HFFc6 (cell line): ENCODE measurements at regions not wholly inside any gene's neighbourhood (a gene's known extent, or its start where the extent isn't known, plus 50 kb on each side); places are given as distances from the start of the nearest gene placed in this dataset.

ENCODE experiments used
- DNase-seq: peaks from one replicate; pipeline ENCODE4 v3.0.0-alpha.2; 2018
- H3K27ac Mint-ChIP-seq: 2 replicates; pipeline ENCODE4 v1.8.0; 2020; ENCODE audit warnings: mild to moderate bottlenecking, mixed read lengths
- H3K27me3 Mint-ChIP-seq: 2 replicates; pipeline ENCODE4 v1.8.0; 2021; ENCODE audit warnings: mild to moderate bottlenecking, moderate library complexity, mixed read lengths; ENCODE audit not compliant: insufficient read depth
- H3K36me3 Mint-ChIP-seq: 2 replicates; pipeline ENCODE4 v1.8.0; 2021; ENCODE audit warnings: low read depth, mixed read lengths
- H3K4me1 Mint-ChIP-seq: 2 replicates; pipeline ENCODE4 v1.8.0; 2020; ENCODE audit warnings: low read depth, mixed read lengths
- H3K4me3 Mint-ChIP-seq: 2 replicates; pipeline ENCODE4 v1.8.0; 2020; ENCODE audit warnings: mild to moderate bottlenecking, moderate library complexity, mixed read lengths
- H3K9me3 Mint-ChIP-seq: 2 replicates; pipeline ENCODE4 v1.8.0; 2020; ENCODE audit warnings: mild to moderate bottlenecking, mixed read lengths
- CTCF ChIP-seq: fragments of 200-600 bp; sonication (generic); IDR thresholded peaks from 2 replicates; pipeline ENCODE4 v1.5.0; 2021; ENCODE audit warnings: antibody characterized with exemption, mild to moderate bottlenecking

DNA sequence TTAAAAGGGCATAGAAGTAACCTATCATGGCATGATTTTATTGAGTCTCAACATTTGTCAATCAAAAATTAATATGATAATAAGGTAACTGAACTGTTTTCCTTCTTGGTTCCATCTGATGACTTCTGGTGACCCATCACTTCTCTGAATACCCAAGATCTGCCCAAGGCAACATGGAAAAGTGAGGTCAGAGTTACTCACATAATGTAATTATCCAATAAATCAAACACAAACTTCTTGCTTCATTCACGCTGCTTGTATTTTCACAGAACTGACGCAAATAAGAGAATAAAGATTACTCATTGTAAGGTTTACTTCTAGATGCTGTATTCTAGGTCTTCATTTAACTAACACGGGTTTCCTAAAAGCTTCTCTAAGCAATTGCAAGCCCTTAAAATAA, 361.6 kb downstream of the RBM26 start:
- Mint-ChIP-seq H3K4me1 (no peaks in the 10 kb centered on the region), H3K4me3 (no peak overlapping the region), H3K9me3 (peaks cover 22% of the 10 kb centered on the region), H3K27me3 (no peaks in the 10 kb centered on the region), H3K27ac (no peak overlapping the region), H3K36me3 (no peaks in the 10 kb centered on the region)
- no peak for TF ChIP-seq CTCF
- DNase-seq, result no peak

- DNase-seq, result no peak
- Mint-ChIP-seq H3K9me3 (peaks cover 16% of the 10 kb centered on the region), H3K27ac (no peak overlapping the region), H3K4me1 (no peaks in the 10 kb centered on the region), H3K36me3 (no peaks in the 10 kb centered on the region), H3K27me3 (no peaks in the 10 kb centered on the region), H3K4me3 (no peak overlapping the region)
- no peak for TF ChIP-seq CTCF
Measured at GRCh38 chr13:79043208-79043607, 362.8 kb downstream of the RBM26 start.

DNA sequence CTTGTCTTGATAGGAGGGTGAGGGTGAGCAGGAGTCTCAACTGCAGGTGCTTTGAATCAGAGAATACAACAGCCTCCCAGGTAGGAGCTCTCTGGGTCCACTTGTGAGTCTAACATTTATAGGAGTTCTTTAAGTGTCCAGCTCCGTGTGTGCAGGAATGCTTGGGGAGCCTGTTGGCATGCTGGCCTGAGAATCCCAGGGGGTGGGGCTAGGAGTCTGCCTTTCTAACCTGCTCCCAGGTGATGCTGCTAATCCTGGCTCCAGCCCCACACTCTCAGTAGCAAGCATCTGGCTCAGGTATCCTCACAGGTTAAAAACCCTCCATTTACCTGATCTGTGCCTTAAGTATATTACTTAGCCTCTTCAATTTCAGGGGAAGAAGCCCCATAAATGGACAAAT, 368.9 kb downstream of the RBM26 start:
- Mint-ChIP-seq H3K27me3 (no peaks in the 10 kb centered on the region), H3K27ac (no peak overlapping the region), H3K9me3 (peaks cover 17% of the 10 kb centered on the region), H3K36me3 (no peaks in the 10 kb centered on the region; the same call in 1 of the 2 replicates), H3K4me3 (no peak overlapping the region), H3K4me1 (no peaks in the 10 kb centered on the region)
- no peak for TF ChIP-seq CTCF
- no peak for DNase-seq

DNA sequence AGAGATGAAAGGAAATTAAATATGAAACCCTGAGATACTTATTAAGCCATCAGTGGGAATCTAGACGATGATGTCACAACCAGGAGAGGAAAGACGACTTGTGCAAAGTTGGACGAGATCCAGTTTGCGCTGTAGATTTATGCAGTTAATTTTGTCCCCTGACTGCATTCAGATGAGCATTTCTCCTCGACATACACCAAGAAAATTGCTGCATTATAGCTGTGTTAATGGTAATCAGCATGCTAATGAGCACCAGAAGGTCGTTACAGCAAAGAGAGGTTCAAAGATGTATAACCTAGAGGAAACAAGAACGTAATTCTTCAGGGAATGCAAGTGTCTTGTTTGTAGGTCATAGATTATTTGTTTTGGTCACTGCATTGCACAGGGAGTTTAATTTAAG, 371.7 kb downstream of the RBM26 start:
- H3K4me1 Mint-ChIP-seq, result no peaks in the 10 kb centered on the region
- no peak for TF ChIP-seq CTCF
- no peaks in the 10 kb centered on the region for H3K27me3 Mint-ChIP-seq
- H3K4me3 Mint-ChIP-seq, result no peak overlapping the region
- peaks cover 23% of the 10 kb centered on the region for H3K9me3 Mint-ChIP-seq
- H3K36me3 Mint-ChIP-seq, result no peaks in the 10 kb centered on the region; the same call in 1 of the 2 replicates
- no peak overlapping the region for H3K27ac Mint-ChIP-seq
- DNase-seq, result no peak

GRCh38 chr13:79030513-79030912, 371.6 kb upstream of the OBI1 start:
- TF ChIP-seq CTCF, result no peak
- no peak overlapping the region for H3K4me3 Mint-ChIP-seq
- no peak for DNase-seq
- peaks cover 27% of the 10 kb centered on the region for H3K9me3 Mint-ChIP-seq
- H3K27me3 Mint-ChIP-seq, result no peaks in the 10 kb centered on the region
- no peaks in the 10 kb centered on the region for H3K4me1 Mint-ChIP-seq
- H3K27ac Mint-ChIP-seq, result no peak overlapping the region
- H3K36me3 Mint-ChIP-seq, result no peaks in the 10 kb centered on the region

DNA sequence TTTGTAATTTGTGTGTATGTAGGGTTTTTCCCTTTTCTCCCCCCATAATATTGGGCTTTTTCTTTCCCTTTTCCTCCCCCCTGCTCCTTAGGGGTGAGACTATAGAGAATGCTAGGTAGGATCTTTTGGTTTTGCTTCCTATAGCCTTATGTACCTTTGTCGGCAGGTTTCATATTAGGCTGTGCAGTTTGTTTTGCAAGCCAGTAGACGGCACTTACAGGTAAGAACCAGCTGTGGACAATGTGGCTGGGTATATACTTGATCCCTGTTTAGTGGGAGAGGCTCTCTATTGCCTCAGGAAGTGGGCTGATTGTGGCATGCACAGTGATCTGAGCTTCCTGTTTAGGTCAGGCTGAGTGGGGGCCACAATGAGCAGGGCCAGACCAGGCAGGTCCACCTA, 359.2 kb upstream of the OBI1 start:
- no peak for TF ChIP-seq CTCF
- H3K36me3 Mint-ChIP-seq, result no peaks in the 10 kb centered on the region; the same call in 1 of the 2 replicates
- no peak overlapping the region for H3K27ac Mint-ChIP-seq
- no peaks in the 10 kb centered on the region for H3K4me1 Mint-ChIP-seq
- H3K4me3 Mint-ChIP-seq, result no peak overlapping the region
- no peak for DNase-seq
- H3K27me3 Mint-ChIP-seq, result no peaks in the 10 kb centered on the region
- peaks cover 49% of the 10 kb centered on the region for H3K9me3 Mint-ChIP-seq
